T-helper 1 cell (primary cell): ENCODE measurements at regions not wholly inside any gene's neighbourhood (a gene's known extent, or its start where the extent isn't known, plus 50 kb on each side); places are given as distances from the start of the nearest gene placed in this dataset.

Experiments used
- DNase-seq, 5 donors: peaks; one replicate each; pipeline ENCODE4 v3.0.0-alpha.2; 2012 to 2020

DNA sequence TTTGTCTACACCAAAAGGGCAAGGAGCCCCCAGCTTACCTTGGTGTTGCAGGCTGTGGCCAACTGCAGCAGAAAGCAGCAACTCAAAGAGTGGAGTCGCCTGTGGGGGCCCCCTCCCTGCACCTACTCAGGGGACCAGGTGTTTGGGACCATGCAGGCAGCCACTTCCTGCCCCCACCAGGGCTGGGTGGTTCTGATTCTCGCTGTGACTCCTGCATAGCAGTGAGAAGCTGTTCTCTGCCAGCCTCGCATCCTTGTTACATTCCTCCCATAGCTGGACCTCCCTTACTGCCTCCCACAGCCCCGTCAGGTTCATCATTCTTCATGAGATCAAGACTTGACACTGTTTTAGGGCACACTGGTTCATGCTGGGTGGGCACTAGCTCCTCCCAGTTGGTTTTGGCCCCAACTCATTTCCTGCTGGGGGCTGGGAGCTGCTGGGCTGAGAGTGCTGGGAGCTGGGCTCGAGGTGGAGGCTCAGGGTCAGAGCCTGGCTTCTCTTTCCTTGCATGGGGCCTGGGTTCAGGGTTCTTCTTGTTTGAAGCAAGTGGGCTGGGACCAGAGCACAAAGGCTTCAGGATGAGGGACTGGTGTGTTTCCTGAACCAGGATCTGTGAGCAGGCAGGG lies 146.9 kb upstream of the C1orf174 start:
- no peak for DNase-seq

DNA sequence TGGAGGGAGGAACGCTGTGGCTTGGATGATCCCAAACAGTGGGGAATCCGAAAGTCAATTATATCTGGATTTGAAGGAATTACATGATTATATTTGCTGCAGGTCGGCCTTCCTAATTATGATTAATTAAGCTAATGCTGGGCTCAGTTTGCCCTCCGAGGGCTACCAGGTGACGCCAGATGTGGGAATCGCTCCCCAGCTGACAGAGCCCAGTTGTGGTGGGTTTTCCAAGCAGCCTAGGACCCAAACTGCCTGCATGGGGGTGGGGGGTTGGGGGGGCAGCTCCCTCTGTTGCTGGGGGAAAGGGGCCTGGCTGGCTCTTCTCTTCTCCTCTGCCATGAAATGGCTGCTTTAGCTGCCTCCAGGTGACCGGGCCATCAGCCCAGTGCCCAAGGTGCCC lies 147.6 kb upstream of the C1orf174 start:
- no peak for DNase-seq

DNA sequence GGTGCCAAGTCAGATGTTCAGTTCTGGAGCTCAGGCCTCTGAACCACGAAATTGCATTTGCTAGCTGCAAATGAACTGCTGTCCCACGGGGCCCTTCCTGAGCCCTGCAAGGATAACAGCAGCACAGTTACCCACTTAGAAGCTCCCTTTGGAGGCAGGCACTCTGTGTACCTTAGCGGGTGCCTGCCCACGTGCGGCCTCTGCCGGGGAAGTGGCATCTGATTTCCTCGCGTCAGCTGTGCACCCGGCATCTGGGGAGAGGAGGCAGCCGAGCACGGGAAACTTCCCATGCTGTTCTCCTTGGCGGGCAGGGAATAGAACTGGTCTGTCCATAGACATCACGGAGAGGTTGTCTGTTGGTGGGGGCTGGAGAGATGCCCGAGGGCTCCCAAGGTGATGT lies 148.0 kb upstream of the C1orf174 start:
- DNase-seq = no peak

DNA sequence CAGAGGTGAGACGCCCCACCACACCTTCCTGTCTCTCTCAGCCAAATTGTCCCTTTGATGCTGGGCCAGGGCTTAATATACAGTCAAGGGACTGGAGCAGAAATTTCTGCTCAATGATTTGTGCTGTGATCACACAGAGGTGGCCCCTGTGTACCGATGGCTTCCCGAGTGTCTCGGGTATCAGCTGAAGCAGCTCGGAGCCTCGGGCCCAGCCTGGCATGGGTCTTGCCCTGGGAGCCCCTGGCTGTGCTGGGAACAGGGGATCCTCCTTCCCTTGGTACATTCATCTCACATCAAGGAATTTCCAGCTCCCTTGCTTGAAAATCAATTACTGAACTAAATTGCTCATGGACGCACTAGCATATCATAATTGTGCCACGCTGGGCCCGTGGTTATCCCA lies 148.8 kb upstream of the C1orf174 start:
- no peak for DNase-seq

DNA sequence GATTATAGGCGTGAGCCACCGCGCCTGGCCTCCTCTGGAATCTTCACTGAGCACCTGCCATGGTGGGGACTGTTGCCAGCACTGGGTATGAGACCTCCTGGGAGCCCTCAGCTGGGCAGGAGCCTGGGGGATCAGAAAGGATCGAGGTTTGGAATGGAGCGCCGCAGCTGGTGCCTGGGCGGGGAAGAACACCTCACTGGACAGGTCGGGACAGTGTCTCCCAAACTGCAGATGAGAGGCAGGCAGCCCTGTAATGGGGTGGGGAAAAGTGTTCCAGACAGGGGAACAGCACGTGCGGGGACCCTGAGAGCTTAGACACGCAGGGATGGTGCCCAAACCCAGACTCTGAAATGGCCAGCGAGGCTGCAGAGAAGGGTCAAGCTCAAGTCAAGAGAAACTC lies 150.9 kb upstream of the C1orf174 start:
- no peak for DNase-seq

DNA sequence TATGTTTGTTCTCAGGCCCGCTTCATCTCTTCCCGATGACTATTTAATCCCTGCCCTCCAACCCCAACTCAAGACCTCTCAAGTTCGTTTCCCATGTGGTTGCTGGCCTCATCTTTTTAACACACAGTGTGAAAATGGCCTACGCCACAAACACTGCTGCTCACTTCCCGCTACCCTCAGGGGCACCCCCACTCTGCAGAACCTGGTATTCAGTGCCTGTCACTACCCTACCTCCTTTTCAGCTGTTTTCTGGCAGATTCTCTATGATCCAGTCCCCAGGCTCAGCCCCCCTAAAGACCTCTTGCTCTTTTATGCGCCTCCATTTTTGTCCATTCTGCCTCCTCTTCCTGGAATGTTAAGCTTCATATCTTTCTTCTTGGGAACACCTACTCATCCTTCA lies 152.6 kb upstream of the C1orf174 start:
- DNase-seq = no peak

DNA sequence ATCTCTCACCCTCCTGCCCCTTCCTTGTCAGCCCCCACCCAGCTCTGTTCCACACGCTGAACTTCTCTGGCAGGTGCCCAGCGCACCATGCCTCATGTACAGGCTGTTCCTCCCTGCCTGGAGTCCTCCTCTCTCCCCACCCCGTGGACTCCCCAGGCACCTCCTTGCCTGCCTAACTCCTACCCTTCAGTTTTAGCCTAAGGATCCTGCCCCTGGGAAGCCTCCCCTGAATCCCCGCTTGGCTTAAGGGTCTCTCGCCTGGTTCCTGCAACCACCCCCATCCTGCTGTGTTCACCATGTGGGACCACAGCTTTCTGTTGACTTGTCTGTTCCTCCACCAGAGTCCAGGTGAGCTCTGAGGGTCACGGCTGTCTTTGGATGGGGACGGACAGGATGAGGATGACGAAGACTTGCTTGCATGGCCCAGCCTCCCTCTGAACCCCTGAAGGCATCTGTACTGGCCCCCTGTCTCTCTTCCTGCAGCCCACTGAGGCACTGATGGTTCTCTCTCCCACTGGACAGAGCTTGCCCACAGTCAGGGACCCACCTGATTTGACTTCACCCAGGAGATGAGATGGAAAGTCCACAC lies 153.2 kb upstream of the C1orf174 start:
- DNase-seq = no peak

DNA sequence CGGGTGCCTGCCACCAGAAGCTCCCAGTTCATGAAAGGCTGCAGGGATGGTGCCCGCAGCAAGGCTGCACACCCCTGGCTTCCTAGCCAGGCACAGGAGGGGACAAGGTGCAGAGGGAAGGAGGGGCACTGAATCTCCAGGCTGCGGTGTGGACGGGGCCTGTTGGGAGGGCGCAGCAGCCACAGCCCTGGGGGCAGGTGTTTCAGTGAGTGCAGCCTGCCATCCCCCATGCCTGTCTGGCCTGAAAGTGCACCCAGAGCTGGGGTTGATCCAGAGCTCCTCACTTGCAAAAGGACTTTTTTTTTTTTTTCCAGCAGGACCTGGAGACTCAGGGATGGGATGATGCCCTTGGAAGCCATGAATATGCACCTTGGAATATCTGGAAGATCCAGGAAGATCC lies 153.7 kb upstream of the C1orf174 start:
- DNase-seq = no peak

DNA sequence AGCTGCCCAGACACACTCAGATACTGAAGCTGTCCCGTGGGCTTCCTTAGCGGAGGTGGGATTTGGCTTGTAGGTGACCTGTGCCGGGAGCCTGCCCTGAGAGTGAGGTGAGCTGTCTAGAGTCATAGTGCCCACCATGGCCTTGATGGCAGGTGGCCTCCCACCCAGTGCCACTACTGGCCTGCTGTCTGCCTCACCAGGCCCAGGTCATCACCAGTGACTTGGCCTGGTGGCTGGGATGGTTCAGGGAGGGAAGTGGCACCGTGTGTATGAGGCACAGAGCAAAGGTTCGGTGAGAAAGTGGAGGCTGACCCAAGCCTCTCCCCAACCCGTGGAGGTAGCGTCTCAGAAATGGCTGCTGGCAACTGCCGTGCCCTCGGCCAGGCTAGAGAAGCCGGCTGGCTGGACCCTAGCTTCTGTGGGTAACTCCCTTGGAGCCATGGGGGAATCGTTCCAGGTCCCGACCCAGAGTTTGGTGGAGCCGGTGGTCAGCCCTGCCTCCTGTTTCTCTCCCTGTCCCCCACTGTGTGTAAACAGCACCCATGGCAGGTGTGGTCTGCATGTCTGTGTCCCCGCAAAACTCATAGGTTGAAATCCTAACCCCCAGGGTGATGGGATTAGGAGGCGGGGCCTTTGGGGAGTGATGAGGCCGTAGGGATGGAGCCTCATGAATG lies 155.4 kb upstream of the C1orf174 start:
- no peak for DNase-seq

DNA sequence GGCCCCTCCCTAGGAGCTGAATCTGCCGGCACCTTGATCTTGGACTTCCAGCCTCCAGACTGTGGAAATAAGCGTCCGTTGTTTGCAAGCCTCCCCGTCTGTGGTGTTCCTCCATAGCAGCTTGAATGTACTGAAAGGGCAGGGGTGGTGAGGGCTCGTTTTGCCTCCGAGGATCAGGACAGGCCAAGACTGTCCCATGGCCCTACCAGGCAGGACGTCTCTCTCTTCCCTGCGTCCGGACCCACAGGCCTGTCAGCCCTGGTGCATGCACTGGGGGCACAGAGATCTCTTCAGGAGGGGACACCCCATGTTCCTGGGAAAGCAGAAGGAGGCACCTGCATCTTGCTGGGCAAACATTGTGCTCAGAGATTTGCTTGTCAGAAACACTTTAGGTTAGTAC lies 156.3 kb upstream of the C1orf174 start:
- DNase-seq = no peak

DNA sequence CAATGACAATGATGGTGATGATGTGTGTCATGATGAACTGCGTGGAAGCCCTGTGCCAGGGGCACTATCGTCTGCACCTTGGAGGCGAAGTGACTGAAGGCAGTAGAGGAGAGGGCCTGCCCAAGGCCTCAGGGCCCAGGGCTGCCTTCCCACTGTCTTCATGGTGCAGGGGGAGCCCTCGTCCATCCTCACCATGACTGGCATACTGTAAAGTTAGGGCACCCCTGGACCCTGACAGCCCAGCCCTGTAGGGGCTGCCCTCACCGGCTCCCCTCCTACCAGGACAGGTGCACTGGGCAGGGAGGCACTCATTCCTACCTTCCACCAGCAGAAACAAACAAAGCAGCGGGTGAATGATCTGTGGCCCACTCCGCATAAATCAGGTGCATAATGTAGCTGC lies 156.9 kb upstream of the C1orf174 start:
- no peak for DNase-seq

DNA sequence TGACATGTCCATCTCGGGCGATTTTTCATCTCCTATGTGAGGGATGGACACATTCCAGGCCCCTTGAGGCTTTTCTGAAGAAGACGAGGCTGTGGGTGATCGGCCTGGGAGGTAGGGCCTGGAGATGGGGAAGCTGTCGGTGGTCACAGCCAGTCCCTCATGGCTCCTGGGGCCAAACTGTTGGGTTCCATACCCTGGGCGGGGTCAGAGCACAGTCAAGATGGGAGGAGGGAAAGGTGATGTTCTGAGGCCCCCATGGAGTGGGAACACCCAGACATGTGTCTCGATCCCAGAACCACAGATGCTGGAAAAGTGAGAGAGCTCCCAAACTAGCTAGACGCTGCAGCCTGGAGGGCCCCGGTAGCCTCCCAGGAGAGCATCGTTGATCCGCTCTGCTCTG lies 157.5 kb upstream of the C1orf174 start:
- no peak for DNase-seq

DNA sequence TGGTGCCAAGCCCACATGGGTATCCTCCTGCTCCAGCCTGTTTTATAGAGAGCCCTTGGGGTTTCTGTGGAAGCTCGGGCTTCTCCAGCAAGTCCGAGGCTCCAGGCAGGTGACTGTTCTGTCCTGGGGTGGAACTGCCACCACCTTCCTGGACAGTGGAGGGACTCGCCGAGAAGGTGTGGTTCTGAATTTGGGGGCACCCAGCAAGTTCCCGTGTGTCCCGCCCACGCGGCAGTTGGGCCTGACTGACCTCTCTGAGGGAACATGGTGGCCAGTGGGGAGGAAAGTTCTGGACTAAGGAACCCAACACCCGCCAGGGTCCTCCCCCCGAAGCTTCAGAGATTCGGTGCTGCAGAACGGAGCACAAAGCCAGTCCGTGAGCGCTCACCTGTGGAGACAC lies 158.1 kb upstream of the C1orf174 start:
- no peak for DNase-seq

DNA sequence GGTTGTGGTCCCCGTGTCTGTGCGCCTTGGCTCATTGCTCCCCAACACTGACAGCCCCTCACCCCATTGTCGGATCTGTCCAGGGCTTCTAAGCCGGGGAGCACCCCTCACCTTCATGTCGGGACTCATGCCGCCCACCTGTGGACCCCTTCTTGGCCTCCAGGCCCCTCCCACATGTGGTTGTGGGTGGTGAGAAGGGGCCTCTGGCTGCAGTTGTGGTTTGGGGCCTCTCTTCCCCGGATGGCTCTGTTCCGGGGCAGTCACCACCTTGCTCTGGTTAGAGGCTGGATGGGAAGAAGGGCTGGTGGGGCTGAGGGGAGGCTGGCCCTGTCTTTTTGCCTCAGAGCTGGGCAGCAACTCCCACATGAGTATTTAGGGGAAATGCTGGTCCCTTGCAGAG lies 158.6 kb upstream of the C1orf174 start:
- no peak for DNase-seq

DNA sequence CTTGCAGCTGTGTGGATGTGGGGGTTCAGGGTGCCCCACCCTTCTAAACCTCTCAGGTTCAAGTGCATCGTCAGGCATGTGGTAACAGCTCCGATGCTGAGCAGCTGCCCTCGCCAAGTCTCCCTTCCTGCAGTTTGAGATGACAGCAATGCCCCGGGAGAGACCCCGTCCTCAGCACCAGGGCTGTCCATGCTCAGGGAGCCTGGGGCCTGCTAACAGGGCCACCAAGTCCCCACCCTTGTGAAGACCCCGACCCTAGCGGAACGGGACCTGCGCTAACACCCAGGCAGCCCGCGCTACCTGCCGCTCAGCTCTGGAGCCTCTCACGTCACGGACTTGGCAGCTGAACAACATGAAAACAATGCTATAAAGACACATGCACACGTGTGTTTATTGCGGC lies 159.2 kb upstream of the C1orf174 start:
- DNase-seq = no peak

DNA sequence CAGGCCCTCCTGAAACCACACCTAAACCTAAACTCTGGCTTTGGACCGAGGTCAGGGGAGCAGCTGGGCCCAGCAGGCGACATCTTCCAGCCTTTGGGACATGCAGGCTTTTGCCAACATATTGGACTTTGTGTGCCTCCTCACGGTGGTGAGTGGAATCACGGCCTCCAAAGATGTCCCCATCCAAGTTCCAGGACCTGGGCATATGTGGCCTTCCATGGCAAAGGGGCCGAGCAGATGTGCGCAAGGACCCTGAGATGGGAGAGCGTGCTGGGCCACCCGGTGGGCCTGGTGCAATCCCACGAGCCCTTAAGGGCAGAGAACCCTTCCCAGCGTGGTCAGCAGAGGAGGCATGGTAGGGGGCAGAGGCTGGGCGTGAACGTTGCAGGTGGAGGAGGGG lies 160.8 kb upstream of the C1orf174 start:
- DNase-seq = no peak

DNA sequence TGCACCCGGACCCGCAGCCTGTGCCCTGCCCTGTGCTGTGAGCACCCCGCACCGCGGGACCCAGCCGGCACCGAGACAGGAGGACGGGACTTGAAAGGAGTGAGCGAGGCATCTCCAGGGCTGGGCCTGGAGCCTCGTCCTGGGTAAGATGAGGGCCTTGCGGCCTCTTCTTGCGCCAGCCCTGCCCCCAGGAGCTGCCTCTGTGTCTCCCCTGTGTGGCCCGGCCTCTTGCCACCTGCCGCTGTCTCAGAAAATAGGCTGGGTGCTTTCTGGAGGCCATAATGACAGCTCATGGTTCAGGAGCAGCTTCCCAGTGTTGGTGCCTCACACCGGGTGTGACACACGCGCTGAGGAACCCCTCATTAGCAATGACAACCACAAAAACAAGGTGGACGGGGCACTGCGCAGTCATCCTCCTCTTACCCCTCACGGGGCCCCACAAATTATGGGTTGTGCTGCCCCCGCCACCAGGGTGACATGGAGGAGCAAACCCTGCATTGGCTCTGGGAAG lies 161.5 kb upstream of the C1orf174 start:
- DNase-seq = no peak

DNA sequence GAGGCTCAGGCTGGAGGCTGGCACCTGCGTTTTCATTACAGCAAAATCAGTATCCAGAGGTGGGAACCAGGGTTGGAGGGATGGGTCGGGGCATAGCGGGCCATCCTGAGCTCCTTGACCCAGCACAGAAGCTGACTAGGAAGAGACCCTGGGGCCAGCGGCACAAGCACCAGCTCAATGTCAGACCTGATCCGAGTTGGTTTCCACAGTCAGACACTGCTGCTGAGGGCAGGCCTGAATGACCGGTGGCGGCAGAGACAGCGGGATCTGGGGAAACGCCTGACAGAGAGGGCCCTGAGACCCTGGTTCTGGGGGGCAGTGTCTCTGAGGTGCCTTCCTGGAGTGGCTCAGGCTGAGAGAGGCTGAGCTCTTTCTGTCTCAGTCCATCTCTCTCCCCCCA lies 162.0 kb upstream of the C1orf174 start:
- no peak for DNase-seq

DNA sequence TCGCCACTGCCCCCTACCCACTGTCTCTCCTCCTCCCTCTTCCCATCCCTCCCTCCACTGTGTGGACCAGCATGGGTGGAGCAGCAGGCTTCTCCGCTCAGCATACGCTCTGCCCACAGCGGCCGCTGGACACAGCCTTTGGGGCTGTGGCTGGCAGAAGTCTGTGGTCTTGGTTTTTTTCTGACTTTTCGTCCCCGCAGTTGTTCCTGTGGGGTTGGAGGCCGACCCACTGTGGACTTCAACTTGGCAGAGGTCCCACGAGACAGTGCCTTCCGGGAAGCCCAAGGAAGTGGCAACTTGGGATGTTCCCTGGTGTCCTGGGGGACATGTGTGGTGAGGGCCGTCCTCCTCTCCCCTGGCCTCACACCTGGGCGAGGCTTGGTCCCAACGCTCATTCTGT lies 162.5 kb upstream of the C1orf174 start:
- no peak for DNase-seq

DNA sequence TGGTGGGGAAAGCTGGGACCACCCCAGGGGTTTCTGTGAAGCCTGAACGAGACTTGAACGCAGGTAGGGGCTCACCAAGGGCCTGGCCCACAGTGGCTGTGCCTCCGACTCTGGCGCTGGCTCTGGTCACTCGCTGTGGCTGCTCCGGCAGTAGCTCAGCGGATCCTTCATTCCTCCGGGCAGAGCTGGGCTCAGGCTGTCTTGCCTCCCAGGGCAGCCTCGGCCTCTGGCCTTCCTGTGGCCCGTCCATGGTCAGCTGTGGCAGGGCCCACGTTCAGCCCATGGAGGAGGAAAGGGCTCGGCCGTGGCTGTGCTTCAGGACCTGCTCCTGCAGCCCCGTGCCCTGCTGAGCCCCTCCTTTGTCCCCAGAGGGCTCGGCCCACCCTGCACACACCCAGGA lies 162.9 kb upstream of the C1orf174 start:
- no peak for DNase-seq

DNA sequence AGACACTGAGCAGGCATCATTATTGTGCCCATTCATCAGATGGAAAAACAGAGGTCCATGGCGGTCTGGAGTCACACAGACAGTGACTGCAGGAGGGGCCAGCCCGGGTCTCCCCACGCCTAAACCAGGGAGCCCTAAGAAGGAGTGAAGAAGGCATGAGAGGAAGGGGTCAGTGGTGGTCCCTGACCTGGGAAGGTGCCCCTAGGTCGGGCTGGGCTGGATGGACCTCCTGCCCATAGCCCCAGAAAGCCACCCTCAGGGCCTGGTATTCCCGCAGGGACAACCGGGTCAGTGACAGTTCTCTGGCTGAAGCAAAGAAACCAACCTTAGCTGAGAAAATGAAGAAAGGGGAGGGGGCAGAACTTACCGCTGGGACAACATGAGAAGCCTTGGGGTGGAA lies 163.4 kb upstream of the C1orf174 start:
- DNase-seq = no peak

DNA sequence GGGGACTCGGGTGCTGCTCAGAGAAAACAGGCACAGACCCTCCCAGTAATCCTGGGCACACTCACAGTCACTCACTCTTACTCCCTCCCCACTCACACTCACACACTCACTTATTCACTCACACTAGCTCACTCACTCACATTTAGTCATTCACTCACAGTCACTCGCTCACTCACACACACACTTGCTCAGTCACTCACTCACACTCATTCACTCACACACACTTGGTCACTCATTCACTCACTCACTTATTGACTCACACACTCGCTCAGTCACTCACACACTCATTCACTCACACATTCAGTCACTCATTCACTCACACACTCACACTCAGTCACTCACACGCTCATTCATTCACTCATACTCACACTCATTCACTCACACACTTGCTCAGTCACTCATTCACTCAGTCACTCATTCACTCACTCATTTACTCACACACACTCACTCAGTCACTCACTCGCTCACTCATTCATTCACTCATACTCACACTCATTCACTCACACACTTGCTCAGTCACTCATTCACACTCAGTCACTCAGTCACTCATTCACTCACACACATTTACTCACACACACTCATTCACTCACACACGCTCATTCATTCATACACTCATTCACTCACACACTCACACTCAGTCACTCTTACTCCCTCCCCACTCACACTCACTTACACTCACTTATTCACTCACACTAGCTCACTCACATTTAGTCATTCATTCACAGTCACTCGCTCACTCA lies 164.2 kb upstream of the C1orf174 start:
- DNase-seq = no peak

DNA sequence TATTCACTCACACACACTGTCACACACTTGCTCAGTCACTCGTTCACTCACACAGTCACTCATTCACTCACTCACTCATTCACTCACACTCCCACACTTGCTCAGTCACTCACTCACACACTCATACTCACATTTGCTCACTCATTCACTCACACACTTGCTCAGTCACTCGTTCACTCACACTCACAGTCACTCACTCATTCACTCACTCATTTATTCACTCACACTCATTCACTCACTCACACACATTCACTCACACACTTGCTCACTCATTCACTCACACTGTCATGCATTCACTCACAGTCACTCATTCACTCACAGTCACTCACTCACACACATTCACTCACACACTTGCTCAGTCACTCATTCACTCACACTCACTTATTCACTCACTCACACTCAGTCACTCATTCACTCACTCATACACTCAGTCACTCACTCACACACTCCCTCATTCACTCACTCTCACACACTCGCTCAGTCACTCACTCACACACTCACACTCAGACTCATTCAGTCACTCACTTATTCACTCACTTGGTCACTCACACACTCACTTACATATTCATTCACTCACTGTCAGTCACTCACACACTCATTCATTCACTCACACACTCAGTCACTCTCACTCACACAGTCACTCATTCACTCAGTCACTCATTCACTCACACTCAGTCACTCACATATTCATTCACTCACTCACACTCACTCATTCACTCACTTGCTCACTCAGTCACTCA lies 167.0 kb upstream of the C1orf174 start:
- no peak for DNase-seq
